ENCODE measurements at regions not wholly inside any gene's neighbourhood (a gene's known extent, or its start where the extent isn't known, plus 50 kb on each side); places are given as distances from the start of the nearest gene placed in this dataset.

- TF ChIP-seq CTCF (IDR thresholded peaks at IDR 0.05) (peak in 3 of 4 experiments; percentile 8 to 43 (median 12)), POLR2A (IDR thresholded peaks at IDR 0.05) (no peak), POLR2AphosphoS5 (IDR thresholded peaks at IDR 0.05) (no peak), EP300 (IDR thresholded peaks at IDR 0.05) (no peak)
Observed at GRCh38 chr6:150741633-150742200, 123.8 kb upstream of the MTHFD1L start.

All from gastroesophageal sphincter (tissue), 3 donors.